SK-N-SH treated with all-trans-retinoic acid at 6 μM for 48 hours (cell line): ENCODE measurements at regions not wholly inside any gene's neighbourhood (a gene's known extent, or its start where the extent isn't known, plus 50 kb on each side); places are given as distances from the start of the nearest gene placed in this dataset.

ENCODE experiments used
- PATZ1 ChIP-seq: fragments of 250-450 bp; sonication (Bioruptor Pico); IDR thresholded peaks from 2 replicates; pipeline ENCODE4 v1.8.0; 2020; ENCODE audit warnings: mild to moderate bottlenecking, moderate library complexity, borderline replicate concordance
- POU6F1 ChIP-seq: fragments of 250-450 bp; sonication (Bioruptor Pico); IDR thresholded peaks from 2 replicates; pipeline ENCODE4 v1.8.0; 2021; ENCODE audit warnings: low read depth, mild to moderate bottlenecking, moderate library complexity, borderline replicate concordance

GRCh38 chr4:17275836-17276235 is 236.1 kb downstream of the QDPR start:
- TF ChIP-seq PATZ1 (no peak), POU6F1 (CRISPR knock-in tag) (no peak)
